Stimulated activated CD8-positive, alpha-beta memory T cell treated with anti-CD3 and anti-CD28 coated beads, Interleukin-12 subunit alpha, Interleukin-12 subunit beta, amount 100 ng/mL, for 24 hours (primary cell): ENCODE measurements at regions not wholly inside any gene's neighbourhood (a gene's known extent, or its start where the extent isn't known, plus 50 kb on each side); places are given as distances from the start of the nearest gene placed in this dataset.

Experiments used
- DNase-seq: peaks from one replicate; pipeline ENCODE4 v3.0.0-alpha.2; 2020; ENCODE audit errors: extremely low read depth

GRCh38 chr3:110804856-110805255 is 266.8 kb upstream of the NECTIN3 start:
- no peak for DNase-seq

DNA sequence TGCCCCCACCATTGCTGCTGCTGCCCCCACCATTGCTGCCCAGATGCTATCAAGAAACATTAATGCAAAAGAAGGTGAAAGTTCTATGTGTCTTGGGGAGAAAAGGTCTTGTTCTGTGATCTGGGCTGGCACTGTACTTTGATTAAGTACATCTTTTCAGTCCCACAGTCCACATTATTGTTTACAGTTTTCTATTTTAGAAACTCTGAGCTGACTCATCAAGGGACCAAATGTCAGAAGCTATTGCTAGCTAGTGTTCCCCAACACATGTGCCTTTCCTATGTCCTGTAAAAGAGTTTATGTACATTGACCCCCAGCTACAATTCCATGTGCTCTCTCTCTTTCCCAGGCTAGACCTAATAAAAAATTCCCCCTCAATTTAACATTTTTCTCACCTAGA is 264.7 kb upstream of the NECTIN3 start:
- DNase-seq: no peak

- no peak for DNase-seq
Measured at GRCh38 chr3:110808630-110809029, 263.0 kb upstream of the NECTIN3 start.

- no peak for DNase-seq
Measured at GRCh38 chr3:110810356-110810755, 261.3 kb upstream of the NECTIN3 start.

DNA sequence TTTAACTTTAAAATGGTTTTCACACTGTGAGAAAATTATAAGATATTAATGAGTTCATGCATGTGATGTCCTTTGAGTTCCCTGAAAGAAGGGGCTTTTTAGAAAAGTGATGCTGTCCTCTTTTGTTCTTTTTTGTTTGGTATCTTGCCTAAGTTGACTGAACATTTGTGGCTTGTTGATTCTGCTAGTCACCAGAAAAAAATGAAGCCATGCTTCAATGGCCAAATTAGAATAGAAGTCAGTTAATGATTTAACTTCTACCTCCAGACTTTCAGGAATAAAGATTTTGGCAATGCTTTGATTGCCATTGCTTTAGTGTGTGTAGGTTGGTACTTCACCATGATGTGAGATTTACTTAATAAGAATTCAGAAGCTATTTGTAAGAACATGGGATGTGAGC is 260.6 kb upstream of the NECTIN3 start:
- DNase-seq: no peak

DNA sequence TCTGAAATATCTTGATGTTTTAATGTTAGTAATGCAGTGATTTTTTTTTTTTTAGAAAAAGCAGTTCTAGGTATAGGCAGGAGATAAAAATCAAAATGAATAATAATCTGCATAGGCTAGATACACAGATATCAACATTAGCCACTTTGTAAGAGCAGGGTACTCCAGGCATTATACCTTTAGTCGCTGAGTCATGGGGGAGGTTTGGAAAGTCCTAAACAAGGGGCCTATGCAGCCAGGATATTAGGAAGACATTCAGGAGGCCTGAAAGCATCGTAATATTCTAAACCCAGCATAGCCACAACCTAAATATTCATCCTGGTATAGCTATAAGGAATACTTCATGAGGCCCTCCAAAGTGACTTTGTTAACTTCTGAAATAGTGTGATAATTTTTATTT is 258.1 kb upstream of the NECTIN3 start:
- DNase-seq: no peak

GRCh38 chr3:110814170-110815007 is 257.2 kb upstream of the NECTIN3 start:
- no peak for DNase-seq

GRCh38 chr3:110815008-110815583 is 256.5 kb upstream of the NECTIN3 start:
- DNase-seq: no peak

GRCh38 chr3:110816008-110816407 is 255.6 kb upstream of the NECTIN3 start:
- DNase-seq: no peak

DNA sequence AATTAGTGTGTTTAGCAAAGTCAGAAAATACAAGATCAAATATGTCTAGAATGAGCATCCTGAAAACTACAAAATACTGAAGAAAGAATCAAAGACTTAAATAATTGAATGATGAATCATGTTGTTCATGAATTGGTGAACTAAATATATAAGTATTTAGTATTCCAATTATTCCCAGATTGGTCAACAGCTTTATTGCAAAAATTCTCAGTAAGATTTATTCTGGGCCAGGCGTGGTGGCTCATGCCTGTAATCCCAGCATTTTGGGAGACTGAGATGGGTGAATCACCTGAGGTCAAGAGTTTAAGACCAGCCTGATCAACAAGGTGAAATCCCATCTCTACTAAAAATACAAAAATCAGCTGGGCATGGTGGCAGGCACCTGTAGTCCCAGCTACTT is 250.0 kb upstream of the NECTIN3 start:
- DNase-seq: no peak

GRCh38 chr3:110822971-110823370 is 248.6 kb upstream of the NECTIN3 start:
- DNase-seq: no peak

DNA sequence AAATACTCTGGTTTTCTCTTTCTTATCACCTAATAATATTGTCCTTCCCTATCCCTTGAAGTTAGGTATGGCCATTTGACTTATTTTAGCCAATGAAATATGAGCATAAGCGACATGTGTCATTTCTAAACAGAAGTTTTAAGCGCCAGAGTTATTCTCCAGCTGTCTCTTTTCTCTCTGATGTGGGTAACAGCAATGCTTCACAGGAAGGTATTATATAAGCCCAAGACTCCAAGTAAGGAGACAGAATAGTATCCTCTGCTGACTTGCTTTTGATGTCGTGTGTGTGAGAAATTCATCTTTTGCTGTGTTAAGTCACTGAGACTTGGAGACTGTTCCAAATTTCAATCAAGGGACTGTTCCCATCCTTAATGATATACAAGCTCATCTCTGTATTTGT is 224.6 kb upstream of the NECTIN3 start:
- DNase-seq: no peak

- DNase-seq: no peak
Measured at GRCh38 chr3:110849064-110849463, 222.6 kb upstream of the NECTIN3 start.

GRCh38 chr3:110851736-110852135 is 219.9 kb upstream of the NECTIN3 start:
- DNase-seq: no peak

GRCh38 chr3:110855207-110855606 is 216.4 kb upstream of the NECTIN3 start:
- no peak for DNase-seq

DNA sequence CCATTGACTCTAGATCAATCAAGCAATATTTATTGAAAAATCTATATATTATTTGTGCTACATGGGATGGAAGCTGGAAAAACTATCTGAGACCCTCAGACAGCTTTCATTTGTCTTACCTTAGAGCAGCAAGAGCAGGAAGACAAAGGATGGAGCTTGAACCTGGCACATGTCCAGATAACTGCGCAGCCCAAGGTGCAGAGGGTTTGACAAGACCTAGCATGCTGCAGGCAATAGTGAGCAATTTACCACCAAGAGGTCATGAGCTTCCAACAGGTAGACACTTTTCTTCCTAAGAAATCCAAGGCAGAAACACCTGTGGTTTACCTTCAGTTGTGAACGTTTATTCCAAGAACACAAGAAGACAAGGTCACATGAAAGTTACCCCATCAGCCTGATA is 214.7 kb upstream of the NECTIN3 start:
- DNase-seq: no peak

- DNase-seq: no peak
Measured at GRCh38 chr3:110858549-110858948, 213.1 kb upstream of the NECTIN3 start.

DNA sequence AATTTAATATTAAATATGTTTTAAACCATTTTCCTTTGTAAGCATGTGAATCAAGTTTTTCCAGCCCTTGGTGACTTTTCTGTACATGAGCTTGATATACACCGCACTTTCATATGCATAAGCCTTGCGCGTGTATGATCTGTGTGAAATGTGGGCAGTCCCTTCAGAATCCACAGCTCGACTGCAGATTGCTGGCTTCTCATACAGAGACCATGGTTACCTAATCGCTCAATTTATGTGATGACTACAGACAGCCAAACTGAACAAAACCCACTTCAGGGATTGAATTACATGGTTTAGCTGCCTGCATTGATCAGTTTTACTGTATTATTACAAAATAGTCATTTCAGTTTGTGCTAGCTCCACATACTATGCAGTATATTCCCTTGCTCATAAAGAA is 212.3 kb upstream of the NECTIN3 start:
- no peak for DNase-seq

- DNase-seq: no peak
Measured at GRCh38 chr3:110859993-110860392, 211.6 kb upstream of the NECTIN3 start.

DNA sequence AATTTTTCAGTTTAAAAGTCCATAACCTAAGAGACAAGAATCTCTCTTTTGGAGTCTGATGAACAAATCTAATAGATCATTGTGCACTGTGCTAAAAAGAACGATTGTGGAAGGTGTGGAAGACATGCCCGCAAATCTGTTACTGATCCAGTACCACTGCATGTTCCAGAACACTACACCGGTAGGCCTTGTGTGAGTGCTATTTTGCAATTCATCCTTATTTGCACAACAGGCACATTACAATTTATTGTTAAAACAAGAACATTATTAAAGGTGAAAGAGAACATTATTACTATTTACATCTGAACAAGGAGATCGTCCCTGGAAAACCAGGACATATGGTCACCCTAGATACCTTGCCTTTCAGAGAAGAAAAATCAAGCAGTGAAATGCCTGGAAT is 205.7 kb upstream of the NECTIN3 start:
- no peak for DNase-seq

GRCh38 chr3:110868106-110868505 is 203.5 kb upstream of the NECTIN3 start:
- no peak for DNase-seq

GRCh38 chr3:110869736-110870135 is 201.9 kb upstream of the NECTIN3 start:
- DNase-seq: no peak

GRCh38 chr3:110871869-110872268 is 199.7 kb upstream of the NECTIN3 start:
- no peak for DNase-seq

- no peak for DNase-seq
Measured at GRCh38 chr3:110878692-110879091, 192.9 kb upstream of the NECTIN3 start.
